ENCODE measurements at regions not wholly inside any gene's neighbourhood (a gene's known extent, or its start where the extent isn't known, plus 50 kb on each side); places are given as distances from the start of the nearest gene placed in this dataset.

GRCh38 chr5:85293145-85293785 is 908.6 kb upstream of the EDIL3 start:
- TF ChIP-seq CTCF (IDR thresholded peaks at IDR 0.05), result no peak
- TF ChIP-seq POLR2A (IDR thresholded peaks at IDR 0.05), result no peak
